Transverse colon (tissue), 3 donors: ENCODE measurements at regions not wholly inside any gene's neighbourhood (a gene's known extent, or its start where the extent isn't known, plus 50 kb on each side); places are given as distances from the start of the nearest gene placed in this dataset.

ENCODE experiments used
- CTCF ChIP-seq, 5 experiments: fragments of 200-600 bp in 3 of 5; fragments of 450-650 bp in 2 of 5; sonication (generic) in 3 of 5; IDR thresholded peaks; 1 replicate in 2 of 5; 2 replicates in 3 of 5; pipeline ENCODE4 v1.5.1; 2016 to 2017; ENCODE audit warnings: antibody characterized with exemption in 5 of 5, inconsistent platforms in 3 of 5, mild to moderate bottlenecking in 2 of 5, moderate library complexity in 1 of 5
- POLR2A ChIP-seq: fragments of 450-650 bp; IDR thresholded peaks from one replicate; pipeline ENCODE4 v1.6.1; 2016; ENCODE audit warnings: antibody characterized with exemption, mild to moderate bottlenecking, moderate library complexity

DNA sequence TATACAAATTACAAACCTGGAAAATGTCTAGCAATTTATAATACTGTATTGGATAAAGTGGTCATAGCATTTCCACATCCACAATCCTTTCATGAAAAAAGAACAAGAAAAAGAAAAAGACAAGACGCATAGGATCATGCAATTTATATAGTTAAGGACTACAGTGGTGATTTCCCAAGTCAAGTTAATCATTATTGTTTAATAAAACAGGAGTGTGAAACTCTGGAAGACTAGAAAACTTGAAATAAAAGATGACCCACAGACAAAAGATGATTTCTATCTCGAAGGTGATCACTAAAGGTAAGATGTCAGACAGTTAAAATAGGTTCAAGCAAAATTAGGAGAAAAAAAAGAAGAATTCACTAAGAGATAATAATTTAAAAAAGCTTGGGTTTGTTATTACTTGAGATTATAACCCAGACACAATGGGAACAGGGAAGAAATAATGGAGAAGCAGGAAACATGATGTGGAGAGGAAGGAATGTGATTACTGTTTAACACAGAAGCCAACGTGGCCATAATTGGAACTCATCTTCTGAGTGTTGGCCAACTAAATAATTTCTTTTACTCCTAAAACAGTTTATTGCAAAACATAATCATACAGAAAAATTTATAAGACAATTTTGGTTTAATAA lies 441.2 kb upstream of the ANO3 start:
- TF ChIP-seq CTCF (IDR thresholded peaks at IDR 0.05): no peak
- TF ChIP-seq POLR2A: no peak
